CD4-positive, CD25-positive, alpha-beta regulatory T cell (primary cell): ENCODE measurements at regions not wholly inside any gene's neighbourhood (a gene's known extent, or its start where the extent isn't known, plus 50 kb on each side); places are given as distances from the start of the nearest gene placed in this dataset.

Source experiments
- ATAC-seq, 2 donors: fragments of 150-1000 bp; cut with Tn5 transposase; one replicate each; pipeline ENCODE4 v1.10.0; 2021; ENCODE audit warnings: low read depth in 2 of 2, moderate number of reproducible peaks in 2 of 2, moderate library complexity in 1 of 2
- DNase-seq, 3 donors: peaks; one replicate each; pipeline versions ENCODE4 v3.0.0 to v3.0.0-alpha.2; 2012 to 2022; ENCODE audit warnings: mixed read lengths in 1 of 3
- H3K27ac ChIP-seq: one replicate; pipeline ENCODE4 v1.7.0; 2013; ENCODE audit warnings: mild to moderate bottlenecking, low read length; ENCODE audit not compliant: insufficient read depth, poor library complexity, severe bottlenecking
- H3K27me3 ChIP-seq: one replicate; pipeline ENCODE4 v1.7.0; 2013; ENCODE audit warnings: low read length; ENCODE audit not compliant: control insufficient read depth, insufficient read depth
- H3K36me3 ChIP-seq: one replicate; pipeline ENCODE4 v1.7.0; 2013; ENCODE audit warnings: mild to moderate bottlenecking, low read length, moderate library complexity; ENCODE audit not compliant: control insufficient read depth, insufficient read depth
- H3K4me1 ChIP-seq: 2 replicates; pipeline ENCODE4 v1.7.0; 2013; ENCODE audit warnings: mild to moderate bottlenecking, low read length; ENCODE audit not compliant: insufficient read depth, control insufficient read depth, poor library complexity, severe bottlenecking
- H3K4me3 ChIP-seq: one replicate; pipeline ENCODE4 v1.7.0; 2013; ENCODE audit warnings: low read depth, mild to moderate bottlenecking, low read length, moderate library complexity
- H3K9me3 ChIP-seq, 2 experiments: 1 replicate in 1 of 2; 2 replicates in 1 of 2; pipeline ENCODE4 v1.7.0; 2013; ENCODE audit warnings: low read length in 2 of 2, mild to moderate bottlenecking in 1 of 2, moderate library complexity in 1 of 2; ENCODE audit not compliant: control insufficient read depth in 2 of 2
- H3K27ac Mint-ChIP-seq, 3 donors: one replicate each; pipeline ENCODE4 v1.8.0; 2020 to 2022; ENCODE audit warnings: mild to moderate bottlenecking in 3 of 3, mixed read lengths in 3 of 3, moderate library complexity in 2 of 3
- H3K27me3 Mint-ChIP-seq: one replicate; pipeline ENCODE4 v1.8.0; 2022; ENCODE audit warnings: mild to moderate bottlenecking, mixed read lengths
- H3K36me3 Mint-ChIP-seq: one replicate; pipeline ENCODE4 v1.8.0; 2020; ENCODE audit warnings: mixed read lengths
- H3K4me1 Mint-ChIP-seq, 4 donors: one replicate each; pipeline ENCODE4 v1.8.0; 2020 to 2022; ENCODE audit warnings: mixed read lengths in 4 of 4, mild to moderate bottlenecking in 1 of 4
- H3K4me3 Mint-ChIP-seq, 4 donors: one replicate each; pipeline ENCODE4 v1.8.0; 2020 to 2022; ENCODE audit warnings: mild to moderate bottlenecking in 4 of 4, mixed read lengths in 4 of 4, moderate library complexity in 3 of 4
- H3K9me3 Mint-ChIP-seq, 7 donors: one replicate each; pipeline ENCODE4 v1.8.0; 2020 to 2022; ENCODE audit warnings: mixed read lengths in 7 of 7, mild to moderate bottlenecking in 3 of 7, moderate library complexity in 2 of 7

- Histone ChIP-seq H3K27ac (no peak overlapping the region), H3K4me3 (no peak overlapping the region), H3K36me3 (no peaks in the 10 kb centered on the region), H3K27me3 (no peaks in the 10 kb centered on the region), H3K4me1 (no peaks in the 10 kb centered on the region), H3K9me3 (peaks cover 0 to 2% of the 10 kb centered on the region in 2 experiments)
- Mint-ChIP-seq H3K4me1 (no peaks in the 10 kb centered on the region), H3K27ac (no peak overlapping the region), H3K9me3 (peaks cover 2 to 16% (median 8%) of the 10 kb centered on the region in 7 donors), H3K4me3 (no peak overlapping the region), H3K36me3 (no peaks in the 10 kb centered on the region), H3K27me3 (no peaks in the 10 kb centered on the region)
- ATAC-seq (no peak), DNase-seq (no peak)
Observed at GRCh38 chr11:79902493-79902892, 461.7 kb upstream of the TENM4 start.

GRCh38 chr11:79897896-79898295 is 457.1 kb upstream of the TENM4 start:
- Mint-ChIP-seq H3K27me3 (no peaks in the 10 kb centered on the region), H3K36me3 (no peaks in the 10 kb centered on the region), H3K4me1 (no peaks in the 10 kb centered on the region), H3K27ac (no peak overlapping the region), H3K9me3 (peaks cover 2 to 16% (median 5%) of the 10 kb centered on the region in 7 donors), H3K4me3 (no peak overlapping the region)
- Histone ChIP-seq H3K9me3 (no peaks in the 10 kb centered on the region), H3K27me3 (no peaks in the 10 kb centered on the region), H3K27ac (no peak overlapping the region), H3K36me3 (no peaks in the 10 kb centered on the region), H3K4me3 (no peak overlapping the region), H3K4me1 (no peaks in the 10 kb centered on the region)
- ATAC-seq (no peak), DNase-seq (no peak)

GRCh38 chr11:79896258-79896657 is 455.4 kb upstream of the TENM4 start:
- no peak overlapping the region for H3K4me3 Mint-ChIP-seq
- no peaks in the 10 kb centered on the region for H3K36me3 Mint-ChIP-seq
- peaks cover 1 to 13% (median 4%) of the 10 kb centered on the region in 7 donors for H3K9me3 Mint-ChIP-seq

GRCh38 chr11:79894111-79894510 is 453.3 kb upstream of the TENM4 start:
- H3K4me3 Mint-ChIP-seq: no peak overlapping the region
- no peaks in the 10 kb centered on the region for H3K4me1 ChIP-seq
- no peak overlapping the region for H3K27ac ChIP-seq
- no peaks in the 10 kb centered on the region for H3K27me3 ChIP-seq
- H3K27ac Mint-ChIP-seq: no peak overlapping the region
- no peaks in the 10 kb centered on the region for H3K4me1 Mint-ChIP-seq
- H3K9me3 Mint-ChIP-seq: peaks cover 0 to 6% (median 1%) of the 10 kb centered on the region in 7 donors
- H3K36me3 ChIP-seq: no peaks in the 10 kb centered on the region
- no peaks in the 10 kb centered on the region for H3K27me3 Mint-ChIP-seq
- no peaks in the 10 kb centered on the region for H3K9me3 ChIP-seq
- no peaks in the 10 kb centered on the region for H3K36me3 Mint-ChIP-seq
- DNase-seq (no peak), ATAC-seq (no peak)
- H3K4me3 ChIP-seq: no peak overlapping the region

More at GRCh38 chr11:79896258-79896657, 455.4 kb upstream of the TENM4 start:
- DNase-seq (no peak), ATAC-seq (no peak)
- H3K4me1 Mint-ChIP-seq: no peaks in the 10 kb centered on the region
- Histone ChIP-seq H3K4me3 (no peak overlapping the region), H3K9me3 (no peaks in the 10 kb centered on the region), H3K27ac (no peak overlapping the region), H3K27me3 (no peaks in the 10 kb centered on the region), H3K4me1 (no peaks in the 10 kb centered on the region), H3K36me3 (no peaks in the 10 kb centered on the region)
- no peak overlapping the region for H3K27ac Mint-ChIP-seq
- H3K27me3 Mint-ChIP-seq: no peaks in the 10 kb centered on the region

GRCh38 chr11:79890272-79890671 is 449.4 kb upstream of the TENM4 start:
- no peak for DNase-seq
- H3K4me3 ChIP-seq: no peak overlapping the region
- H3K27me3 ChIP-seq: no peaks in the 10 kb centered on the region
- H3K27ac ChIP-seq: no peak overlapping the region
- ATAC-seq: no peak
- peaks cover 0 to 7% (median 2%) of the 10 kb centered on the region in 7 donors for H3K9me3 Mint-ChIP-seq
- H3K36me3 Mint-ChIP-seq: no peaks in the 10 kb centered on the region
- H3K4me1 ChIP-seq: no peaks in the 10 kb centered on the region
- no peaks in the 10 kb centered on the region for H3K36me3 ChIP-seq
- no peaks in the 10 kb centered on the region for H3K9me3 ChIP-seq
- no peaks in the 10 kb centered on the region for H3K27me3 Mint-ChIP-seq
- no peak overlapping the region for H3K27ac Mint-ChIP-seq
- no peaks in the 10 kb centered on the region for H3K4me1 Mint-ChIP-seq
- H3K4me3 Mint-ChIP-seq: no peak overlapping the region

GRCh38 chr11:79864882-79865281 is 424.1 kb upstream of the TENM4 start:
- Histone ChIP-seq H3K27ac (no peak overlapping the region), H3K9me3 (peaks cover 0 to 3% of the 10 kb centered on the region in 2 experiments), H3K4me1 (no peaks in the 10 kb centered on the region), H3K27me3 (no peaks in the 10 kb centered on the region), H3K36me3 (no peaks in the 10 kb centered on the region), H3K4me3 (no peak overlapping the region)
- H3K9me3 Mint-ChIP-seq: peaks cover 0 to 25% (median 4%) of the 10 kb centered on the region in 7 donors
- H3K4me1 Mint-ChIP-seq: no peaks in the 10 kb centered on the region
- ATAC-seq (no peak), DNase-seq (no peak)
- H3K4me3 Mint-ChIP-seq: no peak overlapping the region
- H3K27me3 Mint-ChIP-seq: no peaks in the 10 kb centered on the region
- H3K36me3 Mint-ChIP-seq: no peaks in the 10 kb centered on the region
- no peak overlapping the region for H3K27ac Mint-ChIP-seq

- Mint-ChIP-seq H3K27me3 (no peaks in the 10 kb centered on the region), H3K36me3 (no peaks in the 10 kb centered on the region), H3K9me3 (peaks cover 0 to 24% (median 6%) of the 10 kb centered on the region in 7 donors), H3K27ac (no peak overlapping the region), H3K4me1 (no peaks in the 10 kb centered on the region), H3K4me3 (no peak overlapping the region)
- no peak overlapping the region for H3K4me3 ChIP-seq
- no peak for ATAC-seq
- DNase-seq: no peak
- H3K27me3 ChIP-seq: no peaks in the 10 kb centered on the region
- H3K4me1 ChIP-seq: no peaks in the 10 kb centered on the region
- peaks cover 0 to 3% of the 10 kb centered on the region in 2 experiments for H3K9me3 ChIP-seq
- no peaks in the 10 kb centered on the region for H3K36me3 ChIP-seq
- no peak overlapping the region for H3K27ac ChIP-seq
Observed at GRCh38 chr11:79860336-79860735, 419.5 kb upstream of the TENM4 start.

GRCh38 chr11:79857377-79858214 is 416.8 kb upstream of the TENM4 start:
- Histone ChIP-seq H3K9me3 (peaks cover 0 to 3% of the 10 kb centered on the region in 2 experiments), H3K4me1 (no peaks in the 10 kb centered on the region), H3K36me3 (no peaks in the 10 kb centered on the region), H3K4me3 (no peak overlapping the region), H3K27me3 (no peaks in the 10 kb centered on the region), H3K27ac (no peak overlapping the region)
- ATAC-seq (no peak), DNase-seq (no peak)
- H3K4me3 Mint-ChIP-seq: no peak overlapping the region
- no peaks in the 10 kb centered on the region for H3K27me3 Mint-ChIP-seq
- peaks cover 0 to 22% (median 6%) of the 10 kb centered on the region in 7 donors for H3K9me3 Mint-ChIP-seq
- H3K36me3 Mint-ChIP-seq: no peaks in the 10 kb centered on the region
- H3K4me1 Mint-ChIP-seq: no peaks in the 10 kb centered on the region
- no peak overlapping the region for H3K27ac Mint-ChIP-seq
